NT2/D1 (cell line): ENCODE measurements at regions not wholly inside any gene's neighbourhood (a gene's known extent, or its start where the extent isn't known, plus 50 kb on each side); places are given as distances from the start of the nearest gene placed in this dataset.

Experiments
- DNase-seq: peaks from one replicate; pipeline ENCODE4 v3.0.0-alpha.2; 2011; ENCODE audit warnings: low read depth, low spot score
- H3K27me3 ChIP-seq: 2 replicates; pipeline ENCODE4 v1.6.0; 2011; ENCODE audit warnings: mild to moderate bottlenecking; ENCODE audit not compliant: insufficient read length, insufficient read depth
- H3K36me3 ChIP-seq: 2 replicates; pipeline ENCODE4 v1.6.1; 2011; ENCODE audit warnings: mild to moderate bottlenecking, low read length, mixed read lengths; ENCODE audit not compliant: insufficient read depth, insufficient read length
- H3K4me1 ChIP-seq: 2 replicates; pipeline ENCODE4 v1.5.1; 2011; ENCODE audit not compliant: insufficient read depth, insufficient read length
- H3K4me3 ChIP-seq: 2 replicates; pipeline ENCODE4 v1.5.1; 2011; ENCODE audit warnings: low read depth; ENCODE audit not compliant: insufficient read length
- H3K9ac ChIP-seq: 2 replicates; pipeline ENCODE4 v1.6.0; 2011; ENCODE audit warnings: low read depth; ENCODE audit not compliant: insufficient read length
- H3K9me3 ChIP-seq: 2 replicates; pipeline ENCODE4 v1.5.1; 2011; ENCODE audit warnings: mild to moderate bottlenecking, low read length; ENCODE audit not compliant: insufficient read depth
- SUZ12 ChIP-seq: IDR thresholded peaks from 2 replicates; pipeline ENCODE4 v1.6.1; 2011; ENCODE audit not compliant: insufficient read length, insufficient read depth; ENCODE audit errors: extremely low read depth
- YY1 ChIP-seq: IDR thresholded peaks from 2 replicates; pipeline ENCODE4 v1.6.1; 2011; ENCODE audit not compliant: insufficient read length, insufficient read depth
- ZNF274 ChIP-seq: IDR thresholded peaks from 2 replicates; pipeline ENCODE4 v1.6.1; 2011; ENCODE audit warnings: mild to moderate bottlenecking, low read depth, low read length

DNA sequence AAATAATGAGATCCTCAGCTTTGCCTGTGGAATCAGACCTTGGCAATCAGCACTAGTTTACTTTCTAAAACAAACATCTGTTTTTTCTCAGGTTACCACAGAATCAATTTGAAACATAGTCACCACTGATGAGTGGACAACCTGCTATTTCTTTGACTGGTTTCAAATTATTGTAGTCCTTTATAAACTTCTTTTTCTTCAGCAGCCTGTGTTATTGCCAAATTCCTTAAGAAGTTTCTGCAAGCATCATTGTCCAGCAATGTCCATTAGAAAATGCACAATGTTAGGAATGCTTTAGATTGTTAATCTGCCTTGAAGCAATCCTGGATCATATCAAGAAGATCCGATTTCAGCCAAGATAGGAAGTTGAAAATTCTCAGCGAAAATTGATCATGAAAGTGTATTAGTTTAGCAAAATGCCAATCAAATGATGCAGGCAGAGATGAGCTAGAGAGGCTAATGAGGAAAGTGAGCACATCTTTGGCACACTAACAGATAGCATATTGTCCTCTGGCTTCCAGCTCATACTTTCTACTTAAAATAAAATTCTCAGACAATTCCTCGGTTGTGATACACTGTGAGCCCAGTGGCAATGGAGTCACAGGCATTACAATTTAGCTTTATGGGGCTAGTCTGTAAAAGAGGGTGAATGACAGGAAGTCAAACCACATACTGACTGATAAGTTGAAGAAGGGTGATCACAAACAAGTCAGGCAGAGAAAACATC lies 270.6 kb downstream of the SLITRK6 start:
- H3K27me3 ChIP-seq: no peaks in the 10 kb centered on the region
- TF ChIP-seq YY1 (no peak), ZNF274 (no peak), SUZ12 (no peak)
- H3K36me3 ChIP-seq: no peaks in the 10 kb centered on the region
- H3K4me1 ChIP-seq: no peaks in the 10 kb centered on the region
- no peak for DNase-seq
- H3K4me3 ChIP-seq: no peak overlapping the region
- H3K9ac ChIP-seq: no peak overlapping the region
- no peaks in the 10 kb centered on the region for H3K9me3 ChIP-seq

DNA sequence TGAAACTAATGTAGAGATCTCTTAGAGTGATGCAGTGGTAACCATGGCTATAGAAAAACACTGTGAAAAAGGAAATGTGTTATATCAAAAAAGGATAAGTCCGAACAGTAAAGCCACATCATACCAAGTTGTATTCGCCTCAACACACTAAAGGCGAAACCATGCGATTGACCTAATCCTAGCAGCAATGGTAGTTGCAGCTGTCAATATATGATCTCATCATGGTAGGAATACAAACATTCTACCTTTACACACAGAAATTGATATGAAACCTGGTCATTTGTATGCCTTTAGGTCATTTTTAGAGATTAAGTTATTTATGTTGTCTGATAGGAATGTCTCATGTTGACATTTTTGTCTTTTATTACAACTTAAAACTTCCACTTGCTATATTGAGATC lies 271.9 kb downstream of the SLITRK6 start:
- no peak for DNase-seq
- Histone ChIP-seq H3K9ac (no peak overlapping the region), H3K4me1 (no peaks in the 10 kb centered on the region), H3K36me3 (no peaks in the 10 kb centered on the region), H3K27me3 (no peaks in the 10 kb centered on the region), H3K9me3 (no peaks in the 10 kb centered on the region), H3K4me3 (no peak overlapping the region)
- TF ChIP-seq YY1: no peak
- no peak for TF ChIP-seq ZNF274
- TF ChIP-seq SUZ12: no peak

GRCh38 chr13:85525411-85525810 lies 273.8 kb downstream of the SLITRK6 start:
- Histone ChIP-seq H3K36me3 (no peaks in the 10 kb centered on the region), H3K27me3 (no peaks in the 10 kb centered on the region), H3K9me3 (no peaks in the 10 kb centered on the region), H3K4me1 (no peaks in the 10 kb centered on the region), H3K9ac (no peak overlapping the region), H3K4me3 (no peak overlapping the region)
- no peak for DNase-seq
- TF ChIP-seq SUZ12 (no peak), YY1 (no peak), ZNF274 (no peak)

DNA sequence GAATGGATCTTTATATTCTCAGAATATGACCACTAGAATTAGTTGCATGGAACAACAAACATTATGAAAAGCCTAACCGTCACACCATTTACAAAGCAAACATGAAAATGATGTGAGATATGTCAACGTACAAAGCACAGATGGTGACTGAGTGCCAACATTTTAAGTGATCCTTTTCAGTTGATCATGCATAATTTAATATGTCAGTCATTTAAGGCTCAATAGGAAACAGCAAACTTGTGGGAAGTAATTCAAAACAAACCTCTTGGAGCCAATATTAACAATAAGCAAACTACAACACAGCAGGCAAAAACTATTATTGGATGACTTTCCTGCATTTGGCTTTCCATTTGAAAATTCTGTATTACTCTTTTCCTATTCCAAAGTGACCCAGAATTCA lies 277.6 kb downstream of the SLITRK6 start:
- Histone ChIP-seq H3K9ac (no peak overlapping the region), H3K36me3 (no peaks in the 10 kb centered on the region), H3K4me1 (no peaks in the 10 kb centered on the region), H3K9me3 (no peaks in the 10 kb centered on the region), H3K27me3 (no peaks in the 10 kb centered on the region), H3K4me3 (no peak overlapping the region)
- DNase-seq: no peak
- TF ChIP-seq YY1 (no peak), ZNF274 (no peak), SUZ12 (no peak)

DNA sequence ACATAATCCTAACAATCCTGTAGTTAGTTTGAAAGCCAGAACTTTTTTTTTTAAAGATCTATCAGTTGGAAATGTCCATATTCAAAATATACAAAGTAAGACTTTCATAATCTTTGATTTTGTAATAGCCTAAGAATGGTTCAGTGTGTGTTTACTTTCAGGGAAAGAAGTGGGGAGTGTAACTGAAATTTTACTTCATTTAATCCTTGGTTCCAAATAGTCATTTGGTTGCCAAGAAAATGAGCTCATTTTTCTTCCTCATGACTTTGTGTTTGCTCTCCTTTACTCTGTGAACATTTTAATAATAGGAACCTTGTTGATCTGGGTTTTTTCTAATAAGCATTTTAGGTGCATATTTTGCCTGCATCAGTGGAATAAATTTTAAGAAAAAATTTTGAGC lies 278.8 kb downstream of the SLITRK6 start:
- TF ChIP-seq YY1 (no peak), ZNF274 (no peak), SUZ12 (no peak)
- H3K9me3 ChIP-seq: no peaks in the 10 kb centered on the region; the same call in 1 of the 2 replicates
- H3K27me3 ChIP-seq: no peaks in the 10 kb centered on the region
- H3K4me3 ChIP-seq: no peak overlapping the region
- DNase-seq: no peak
- H3K4me1 ChIP-seq: no peaks in the 10 kb centered on the region
- no peaks in the 10 kb centered on the region for H3K36me3 ChIP-seq
- no peak overlapping the region for H3K9ac ChIP-seq

GRCh38 chr13:85519363-85519762 lies 279.9 kb downstream of the SLITRK6 start:
- no peaks in the 10 kb centered on the region for H3K36me3 ChIP-seq
- no peak overlapping the region for H3K4me3 ChIP-seq
- no peak overlapping the region for H3K9ac ChIP-seq
- no peaks in the 10 kb centered on the region for H3K27me3 ChIP-seq
- no peak for DNase-seq
- no peaks in the 10 kb centered on the region for H3K4me1 ChIP-seq
- no peaks in the 10 kb centered on the region; the same call in 1 of the 2 replicates for H3K9me3 ChIP-seq
- no peak for TF ChIP-seq ZNF274
- TF ChIP-seq YY1: no peak
- no peak for TF ChIP-seq SUZ12

GRCh38 chr13:85512421-85512820 lies 286.8 kb downstream of the SLITRK6 start:
- no peak overlapping the region for H3K4me3 ChIP-seq
- H3K27me3 ChIP-seq: no peaks in the 10 kb centered on the region
- H3K9me3 ChIP-seq: no peaks in the 10 kb centered on the region; the same call in 1 of the 2 replicates
- DNase-seq: no peak
- TF ChIP-seq YY1: no peak
- no peak for TF ChIP-seq ZNF274
- TF ChIP-seq SUZ12: no peak
- no peaks in the 10 kb centered on the region for H3K4me1 ChIP-seq
- no peak overlapping the region for H3K9ac ChIP-seq
- no peaks in the 10 kb centered on the region for H3K36me3 ChIP-seq

DNA sequence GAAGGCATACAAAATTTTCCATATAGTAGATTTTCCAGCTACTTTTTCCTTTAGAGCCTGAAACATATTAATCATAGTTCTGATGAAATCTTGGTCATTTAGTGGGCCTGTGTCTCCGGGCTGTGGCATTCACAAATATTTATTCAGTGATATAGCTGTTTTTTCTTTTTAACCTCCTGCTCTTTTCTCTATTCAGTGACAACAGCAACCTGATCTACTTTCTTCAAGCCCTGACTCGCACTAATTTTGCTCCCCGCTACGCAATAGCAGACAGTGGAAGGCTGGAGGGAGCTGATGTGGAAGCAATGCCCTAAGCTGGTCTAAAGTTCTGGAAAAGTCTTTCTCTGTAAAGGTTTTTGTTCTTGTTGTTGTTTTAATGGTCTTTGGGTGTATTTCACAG lies 289.7 kb downstream of the SLITRK6 start:
- H3K9me3 ChIP-seq: no peaks in the 10 kb centered on the region
- DNase-seq: no peak
- no peak overlapping the region for H3K9ac ChIP-seq
- H3K4me3 ChIP-seq: no peak overlapping the region
- no peaks in the 10 kb centered on the region for H3K36me3 ChIP-seq
- H3K27me3 ChIP-seq: no peaks in the 10 kb centered on the region
- H3K4me1 ChIP-seq: no peaks in the 10 kb centered on the region
- no peak for TF ChIP-seq SUZ12
- no peak for TF ChIP-seq ZNF274
- no peak for TF ChIP-seq YY1
